ENCODE measurements at regions not wholly inside any gene's neighbourhood (a gene's known extent, or its start where the extent isn't known, plus 50 kb on each side); places are given as distances from the start of the nearest gene placed in this dataset.

DNA sequence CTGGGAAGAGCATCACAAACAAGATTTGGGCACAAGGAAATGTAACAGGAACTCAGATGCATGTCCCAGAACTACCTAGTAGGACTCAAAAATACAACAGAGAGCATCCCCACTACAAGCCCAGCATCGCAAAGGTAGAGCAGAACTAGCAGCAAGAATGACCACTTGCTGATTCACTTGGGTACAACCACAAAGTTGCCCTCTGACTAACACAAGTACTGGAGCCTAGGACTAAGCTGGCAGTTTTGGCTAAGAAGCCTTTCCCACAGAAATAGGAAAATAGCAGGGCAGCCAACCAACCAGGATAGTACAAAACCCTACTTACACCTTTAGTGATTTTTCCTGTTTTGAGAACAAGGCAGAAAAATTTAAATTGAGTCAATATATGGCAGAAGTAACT, 193.8 kb downstream of the PAX3 start:
- Histone ChIP-seq H3K4me1 (ENCODE audit: control insufficient read depth, insufficient read depth, low read length) (peaks cover 3% of the 10 kb centered on the region), H3K36me3 (ENCODE audit: control insufficient read depth in 2 of 2, insufficient read depth in 2 of 2, low read length in 2 of 2) (no peaks in the 10 kb centered on the region), H3K9me3 (ENCODE audit: control insufficient read depth in 2 of 2, low read length in 2 of 2) (no peaks in the 10 kb centered on the region), H3K27ac (ENCODE audit: low read length) (no peak overlapping the region), H3K9ac (ENCODE audit: low read length in 2 of 2) (no peak overlapping the region), H3K27me3 (ENCODE audit: control insufficient read depth in 1 of 2, insufficient read depth in 2 of 2, low read length in 2 of 2) (no peaks in the 10 kb centered on the region), H3K4me3 (ENCODE audit: low read length in 2 of 2) (no peak overlapping the region)

GRCh38 chr2:222102575-222103349, 196.0 kb downstream of the PAX3 start:
- no peak overlapping the region for H3K4me3 ChIP-seq (ENCODE audit: low read length in 2 of 2)
- H3K9me3 ChIP-seq (ENCODE audit: control insufficient read depth in 2 of 2, low read length in 2 of 2), result no peaks in the 10 kb centered on the region
- no peaks in the 10 kb centered on the region for H3K27me3 ChIP-seq (ENCODE audit: control insufficient read depth in 1 of 2, insufficient read depth in 2 of 2, low read length in 2 of 2)
- no peak overlapping the region for H3K27ac ChIP-seq (ENCODE audit: low read length)
- H3K36me3 ChIP-seq (ENCODE audit: control insufficient read depth in 2 of 2, insufficient read depth in 2 of 2, low read length in 2 of 2), result no peaks in the 10 kb centered on the region
- H3K9ac ChIP-seq (ENCODE audit: low read length in 2 of 2), result no peak overlapping the region
- no peaks in the 10 kb centered on the region for H3K4me1 ChIP-seq (ENCODE audit: control insufficient read depth, insufficient read depth, low read length)

- no peaks in the 10 kb centered on the region for H3K36me3 ChIP-seq (ENCODE audit: control insufficient read depth in 2 of 2, insufficient read depth in 2 of 2, low read length in 2 of 2)
- H3K4me1 ChIP-seq (ENCODE audit: control insufficient read depth, insufficient read depth, low read length), result no peaks in the 10 kb centered on the region
- H3K4me3 ChIP-seq (ENCODE audit: low read length in 2 of 2), result no peak overlapping the region
- H3K9ac ChIP-seq (ENCODE audit: low read length in 2 of 2), result no peak overlapping the region
- no peaks in the 10 kb centered on the region for H3K9me3 ChIP-seq (ENCODE audit: control insufficient read depth in 2 of 2, low read length in 2 of 2)
- H3K27ac ChIP-seq (ENCODE audit: low read length), result no peak overlapping the region
- no peaks in the 10 kb centered on the region for H3K27me3 ChIP-seq (ENCODE audit: control insufficient read depth in 1 of 2, insufficient read depth in 2 of 2, low read length in 2 of 2)
These were observed 197.8 kb downstream of the PAX3 start for GRCh38 chr2:222100704-222101699.

GRCh38 chr2:222088561-222088960, 210.2 kb downstream of the PAX3 start:
- no peak overlapping the region for H3K9ac ChIP-seq (ENCODE audit: low read length in 2 of 2)
- H3K4me3 ChIP-seq (ENCODE audit: low read length in 2 of 2), result no peak overlapping the region
- no peaks in the 10 kb centered on the region for H3K27me3 ChIP-seq (ENCODE audit: control insufficient read depth in 1 of 2, insufficient read depth in 2 of 2, low read length in 2 of 2)
- H3K36me3 ChIP-seq (ENCODE audit: control insufficient read depth in 2 of 2, insufficient read depth in 2 of 2, low read length in 2 of 2), result no peaks in the 10 kb centered on the region
- H3K27ac ChIP-seq (ENCODE audit: low read length), result no peak overlapping the region
- peaks cover 5 to 7% of the 10 kb centered on the region in 2 donors for H3K9me3 ChIP-seq (ENCODE audit: control insufficient read depth in 2 of 2, low read length in 2 of 2)
- H3K4me1 ChIP-seq (ENCODE audit: control insufficient read depth, insufficient read depth, low read length), result no peaks in the 10 kb centered on the region

DNA sequence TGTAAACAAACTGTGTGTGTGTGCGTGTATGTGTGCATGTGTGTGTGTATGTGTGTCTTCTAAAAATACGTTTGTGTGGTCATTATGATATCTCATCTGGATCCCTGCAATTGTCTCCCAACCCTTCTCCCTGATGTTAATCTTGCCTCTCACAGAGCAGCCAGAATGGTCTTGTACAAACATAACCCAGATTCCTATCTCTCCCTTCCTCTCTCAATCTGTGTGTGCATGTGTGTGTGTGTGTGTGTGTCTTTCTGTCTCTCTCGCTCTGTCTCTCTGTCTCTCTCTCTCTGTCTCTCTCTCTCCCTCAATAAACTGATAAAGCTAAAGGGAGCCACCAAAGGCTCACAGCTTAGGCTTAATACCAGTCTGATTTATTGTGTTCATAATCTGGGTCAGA, 210.8 kb downstream of the PAX3 start:
- Histone ChIP-seq H3K4me3 (ENCODE audit: low read length in 2 of 2) (no peak overlapping the region), H3K4me1 (ENCODE audit: control insufficient read depth, insufficient read depth, low read length) (no peaks in the 10 kb centered on the region), H3K27me3 (ENCODE audit: control insufficient read depth in 1 of 2, insufficient read depth in 2 of 2, low read length in 2 of 2) (no peaks in the 10 kb centered on the region), H3K27ac (ENCODE audit: low read length) (no peak overlapping the region), H3K9me3 (ENCODE audit: control insufficient read depth in 2 of 2, low read length in 2 of 2) (peaks cover 5 to 6% of the 10 kb centered on the region in 2 donors), H3K36me3 (ENCODE audit: control insufficient read depth in 2 of 2, insufficient read depth in 2 of 2, low read length in 2 of 2) (no peaks in the 10 kb centered on the region), H3K9ac (ENCODE audit: low read length in 2 of 2) (no peak overlapping the region)

- Histone ChIP-seq H3K9me3 (ENCODE audit: control insufficient read depth in 2 of 2, low read length in 2 of 2) (no peaks in the 10 kb centered on the region), H3K9ac (ENCODE audit: low read length in 2 of 2) (no peak overlapping the region), H3K36me3 (ENCODE audit: control insufficient read depth in 2 of 2, insufficient read depth in 2 of 2, low read length in 2 of 2) (no peaks in the 10 kb centered on the region), H3K4me1 (ENCODE audit: control insufficient read depth, insufficient read depth, low read length) (no peaks in the 10 kb centered on the region), H3K27ac (ENCODE audit: low read length) (no peak overlapping the region), H3K4me3 (ENCODE audit: low read length in 2 of 2) (no peak overlapping the region), H3K27me3 (ENCODE audit: control insufficient read depth in 1 of 2, insufficient read depth in 2 of 2, low read length in 2 of 2) (no peaks in the 10 kb centered on the region)
These were observed 216.6 kb downstream of the PAX3 start for GRCh38 chr2:222082201-222082600.

DNA sequence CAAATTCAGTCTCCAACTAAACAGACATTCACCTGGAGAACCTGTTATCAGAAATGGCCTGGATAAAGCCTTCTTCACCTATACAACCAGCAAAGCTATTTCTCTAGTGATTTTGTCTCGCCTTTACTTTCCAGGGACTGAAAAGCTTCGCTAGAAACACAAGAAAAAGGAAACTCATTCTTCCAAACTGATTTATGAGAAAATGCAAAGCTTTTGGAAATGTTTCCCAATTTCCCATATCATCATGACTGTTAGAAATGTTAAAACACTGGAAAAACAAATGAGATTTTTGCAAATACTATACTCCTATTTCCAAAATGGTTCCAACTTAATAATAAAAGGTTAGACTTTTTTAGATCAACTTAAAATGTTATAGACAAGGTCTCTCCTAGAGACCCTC, 218.7 kb downstream of the PAX3 start:
- no peak overlapping the region for H3K9ac ChIP-seq (ENCODE audit: low read length in 2 of 2)
- no peak overlapping the region for H3K4me3 ChIP-seq (ENCODE audit: low read length in 2 of 2)
- H3K9me3 ChIP-seq (ENCODE audit: control insufficient read depth in 2 of 2, low read length in 2 of 2), result no peaks in the 10 kb centered on the region
- no peaks in the 10 kb centered on the region for H3K36me3 ChIP-seq (ENCODE audit: control insufficient read depth in 2 of 2, insufficient read depth in 2 of 2, low read length in 2 of 2)
- no peaks in the 10 kb centered on the region for H3K27me3 ChIP-seq (ENCODE audit: control insufficient read depth in 1 of 2, insufficient read depth in 2 of 2, low read length in 2 of 2)
- no peaks in the 10 kb centered on the region for H3K4me1 ChIP-seq (ENCODE audit: control insufficient read depth, insufficient read depth, low read length)
- H3K27ac ChIP-seq (ENCODE audit: low read length), result no peak overlapping the region

GRCh38 chr2:222076973-222077690, 221.7 kb downstream of the PAX3 start:
- Histone ChIP-seq H3K4me1 (ENCODE audit: control insufficient read depth, insufficient read depth, low read length) (no peaks in the 10 kb centered on the region), H3K36me3 (ENCODE audit: control insufficient read depth in 2 of 2, insufficient read depth in 2 of 2, low read length in 2 of 2) (no peaks in the 10 kb centered on the region), H3K4me3 (ENCODE audit: low read length in 2 of 2) (no peak overlapping the region), H3K27ac (ENCODE audit: low read length) (no peak overlapping the region), H3K9me3 (ENCODE audit: control insufficient read depth in 2 of 2, low read length in 2 of 2) (no peaks in the 10 kb centered on the region), H3K27me3 (ENCODE audit: control insufficient read depth in 1 of 2, insufficient read depth in 2 of 2, low read length in 2 of 2) (no peaks in the 10 kb centered on the region), H3K9ac (ENCODE audit: low read length in 2 of 2) (no peak overlapping the region)

DNA sequence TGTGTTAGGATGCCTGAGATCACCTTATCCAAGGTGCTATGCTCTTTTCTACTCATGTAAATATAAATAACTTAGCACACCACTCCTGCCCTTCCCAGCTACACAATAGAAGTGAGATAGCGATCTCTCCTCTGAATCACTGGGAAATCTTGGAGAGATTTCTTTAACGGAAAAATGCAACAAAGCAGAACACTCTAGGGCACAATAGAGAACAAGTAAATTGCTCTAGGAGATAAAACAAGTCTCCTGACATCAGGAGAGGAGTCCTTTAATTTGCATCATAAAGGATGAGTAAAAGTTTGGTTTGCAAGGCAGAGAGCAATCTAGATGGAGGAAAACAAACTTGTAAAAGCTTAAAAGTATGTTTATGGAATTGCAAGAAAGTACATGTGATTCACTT, 224.1 kb downstream of the PAX3 start:
- Histone ChIP-seq H3K36me3 (ENCODE audit: control insufficient read depth in 2 of 2, insufficient read depth in 2 of 2, low read length in 2 of 2) (no peaks in the 10 kb centered on the region), H3K9me3 (ENCODE audit: control insufficient read depth in 2 of 2, low read length in 2 of 2) (no peaks in the 10 kb centered on the region), H3K4me1 (ENCODE audit: control insufficient read depth, insufficient read depth, low read length) (no peaks in the 10 kb centered on the region), H3K4me3 (ENCODE audit: low read length in 2 of 2) (no peak overlapping the region), H3K27ac (ENCODE audit: low read length) (no peak overlapping the region), H3K27me3 (ENCODE audit: control insufficient read depth in 1 of 2, insufficient read depth in 2 of 2, low read length in 2 of 2) (no peaks in the 10 kb centered on the region), H3K9ac (ENCODE audit: low read length in 2 of 2) (no peak overlapping the region)

- H3K4me1 ChIP-seq (ENCODE audit: control insufficient read depth, insufficient read depth, low read length), result no peaks in the 10 kb centered on the region
These were observed 226.9 kb downstream of the PAX3 start for GRCh38 chr2:222071911-222072310.

More at GRCh38 chr2:222071911-222072310, 226.9 kb downstream of the PAX3 start:
- no peaks in the 10 kb centered on the region for H3K36me3 ChIP-seq (ENCODE audit: control insufficient read depth in 2 of 2, insufficient read depth in 2 of 2, low read length in 2 of 2)
- no peaks in the 10 kb centered on the region for H3K9me3 ChIP-seq (ENCODE audit: control insufficient read depth in 2 of 2, low read length in 2 of 2)
- no peak overlapping the region for H3K27ac ChIP-seq (ENCODE audit: low read length)
- no peak overlapping the region for H3K9ac ChIP-seq (ENCODE audit: low read length in 2 of 2)
- no peak overlapping the region for H3K4me3 ChIP-seq (ENCODE audit: low read length in 2 of 2)
- H3K27me3 ChIP-seq (ENCODE audit: control insufficient read depth in 1 of 2, insufficient read depth in 2 of 2, low read length in 2 of 2), result no peaks in the 10 kb centered on the region

Measured in stomach smooth muscle (tissue), 2 donors.